Naive thymus-derived CD4-positive, alpha-beta T cell (primary cell): ENCODE measurements at regions not wholly inside any gene's neighbourhood (a gene's known extent, or its start where the extent isn't known, plus 50 kb on each side); places are given as distances from the start of the nearest gene placed in this dataset.

Source experiments
- ATAC-seq: fragments of 150-1000 bp; cut with Tn5 transposase; 2 replicates; pipeline ENCODE4 v1.10.0; 2021; ENCODE audit warnings: mild to moderate bottlenecking, moderate library complexity
- CTCF ChIA-PET: fragments of 350-600 bp; sonication (Branson Sonifier 250); formaldehyde crosslinking; loops from one replicate; lab custom pipeline; 2021; ENCODE audit warnings: antibody characterized with exemption; lab: Charles Lee
- POLR2A ChIA-PET: fragments of 350-600 bp; sonication (Branson Sonifier 250); formaldehyde crosslinking; loops from one replicate; lab custom pipeline; 2021; ENCODE audit warnings: antibody characterized with exemption, inconsistent platforms; lab: Charles Lee
- DNase-seq, 9 donors: peaks; one replicate each; pipeline versions ENCODE4 v3.0.0 to v3.0.0-alpha.2; 2020 to 2022; ENCODE audit warnings: mixed read lengths in 1 of 9
- H3K27ac ChIP-seq: one replicate; pipeline ENCODE4 v1.7.0; 2013; ENCODE audit warnings: mild to moderate bottlenecking, low read depth, low read length, moderate library complexity
- H3K27me3 ChIP-seq, 2 donors: one replicate each; pipeline ENCODE4 v1.7.0; 2013; ENCODE audit warnings: low read length in 2 of 2, mild to moderate bottlenecking in 2 of 2, moderate library complexity in 2 of 2; ENCODE audit not compliant: control insufficient read depth in 2 of 2, insufficient read depth in 2 of 2
- H3K36me3 ChIP-seq, 3 experiments: 1 replicate in 2 of 3; 2 replicates in 1 of 3; pipeline ENCODE4 v1.7.0; 2013; ENCODE audit warnings: low read length in 3 of 3, mild to moderate bottlenecking in 3 of 3, moderate library complexity in 1 of 3; ENCODE audit not compliant: insufficient read depth in 3 of 3, control insufficient read depth in 2 of 3
- H3K4me1 ChIP-seq, 2 donors: one replicate each; pipeline ENCODE4 v1.7.0; 2013; ENCODE audit warnings: low read length in 2 of 2, mild to moderate bottlenecking in 2 of 2, moderate library complexity in 1 of 2; ENCODE audit not compliant: control insufficient read depth in 2 of 2, insufficient read depth in 2 of 2
- H3K4me3 ChIP-seq: 2 replicates; pipeline ENCODE4 v1.7.0; 2013; ENCODE audit warnings: mild to moderate bottlenecking, low read length
- H3K9me3 ChIP-seq, 3 experiments: 1 replicate in 2 of 3; 2 replicates in 1 of 3; pipeline ENCODE4 v1.7.0; 2013; ENCODE audit warnings: low read length in 3 of 3; ENCODE audit not compliant: control insufficient read depth in 2 of 3
- H3K27ac Mint-ChIP-seq, 9 donors: one replicate each; pipeline ENCODE4 v1.8.0; 2020 to 2022; ENCODE audit warnings: mixed read lengths in 9 of 9, mild to moderate bottlenecking in 8 of 9, moderate library complexity in 5 of 9, inconsistent platforms in 2 of 9
- H3K27me3 Mint-ChIP-seq, 5 donors: one replicate each; pipeline ENCODE4 v1.8.0; 2021 to 2022; ENCODE audit warnings: mixed read lengths in 5 of 5, mild to moderate bottlenecking in 1 of 5
- H3K36me3 Mint-ChIP-seq, 5 donors: one replicate each; pipeline ENCODE4 v1.8.0; 2020 to 2022; ENCODE audit warnings: mixed read lengths in 5 of 5, mild to moderate bottlenecking in 3 of 5, inconsistent platforms in 1 of 5
- H3K4me1 Mint-ChIP-seq, 7 donors: one replicate each; pipeline ENCODE4 v1.8.0; 2020 to 2022; ENCODE audit warnings: mixed read lengths in 7 of 7, mild to moderate bottlenecking in 3 of 7, inconsistent platforms in 1 of 7
- H3K4me3 Mint-ChIP-seq, 10 donors: one replicate each; pipeline ENCODE4 v1.8.0; 2020 to 2022; ENCODE audit warnings: mild to moderate bottlenecking in 10 of 10, mixed read lengths in 10 of 10, moderate library complexity in 6 of 10, inconsistent platforms in 2 of 10
- H3K9me3 Mint-ChIP-seq, 11 donors: one replicate each; pipeline ENCODE4 v1.8.0; 2020 to 2022; ENCODE audit warnings: mixed read lengths in 11 of 11, mild to moderate bottlenecking in 4 of 11, inconsistent platforms in 1 of 11, moderate library complexity in 1 of 11
- intact Hi-C, 2 donors: fragments of 100-400 bp; cut with micrococcal nuclease; formaldehyde crosslinking; loops; one replicate each; pipeline ENCODE4 v1.15.1; 2023

- no peaks in the 10 kb centered on the region for H3K36me3 ChIP-seq
- H3K27ac Mint-ChIP-seq: no peak overlapping the region
These were observed 516.8 kb upstream of the MARCKS start for GRCh38 chr6:113340371-113340770.

GRCh38 chr6:113343940-113344339 lies 513.2 kb upstream of the MARCKS start:
- no peaks in the 10 kb centered on the region for H3K36me3 Mint-ChIP-seq
- Histone ChIP-seq H3K4me3 (no peak overlapping the region), H3K27ac (no peak overlapping the region), H3K9me3 (no peaks in the 10 kb centered on the region), H3K36me3 (no peaks in the 10 kb centered on the region), H3K4me1 (no peaks in the 10 kb centered on the region), H3K27me3 (no peaks in the 10 kb centered on the region)
- intact Hi-C loops: no loop called here
- ChIA-PET CTCF (no interaction called here), POLR2A (no interaction called here)
- DNase-seq (no peak), ATAC-seq (no peak)
- peaks cover 0 to 5% (median 0%) of the 10 kb centered on the region in 11 donors for H3K9me3 Mint-ChIP-seq
- H3K4me1 Mint-ChIP-seq: no peaks in the 10 kb centered on the region
- H3K27me3 Mint-ChIP-seq: peaks cover 0 to 4% (median 0%) of the 10 kb centered on the region in 5 donors
- no peak overlapping the region for H3K27ac Mint-ChIP-seq
- H3K4me3 Mint-ChIP-seq: no peak overlapping the region

More at GRCh38 chr6:113340371-113340770, 516.8 kb upstream of the MARCKS start:
- no peaks in the 10 kb centered on the region for H3K4me1 ChIP-seq
- ATAC-seq (no peak), DNase-seq (no peak)
- intact Hi-C loops: no loop called here
- no peak overlapping the region for H3K4me3 ChIP-seq
- Mint-ChIP-seq H3K9me3 (peaks cover 0 to 5% (median 0%) of the 10 kb centered on the region in 11 donors), H3K27me3 (no peaks in the 10 kb centered on the region), H3K36me3 (no peaks in the 10 kb centered on the region), H3K4me3 (no peak overlapping the region), H3K4me1 (no peaks in the 10 kb centered on the region)
- H3K9me3 ChIP-seq: no peaks in the 10 kb centered on the region
- H3K27ac ChIP-seq: no peak overlapping the region
- POLR2A ChIA-PET: no interaction called here
- CTCF ChIA-PET: no interaction called here
- H3K27me3 ChIP-seq: no peaks in the 10 kb centered on the region

DNA sequence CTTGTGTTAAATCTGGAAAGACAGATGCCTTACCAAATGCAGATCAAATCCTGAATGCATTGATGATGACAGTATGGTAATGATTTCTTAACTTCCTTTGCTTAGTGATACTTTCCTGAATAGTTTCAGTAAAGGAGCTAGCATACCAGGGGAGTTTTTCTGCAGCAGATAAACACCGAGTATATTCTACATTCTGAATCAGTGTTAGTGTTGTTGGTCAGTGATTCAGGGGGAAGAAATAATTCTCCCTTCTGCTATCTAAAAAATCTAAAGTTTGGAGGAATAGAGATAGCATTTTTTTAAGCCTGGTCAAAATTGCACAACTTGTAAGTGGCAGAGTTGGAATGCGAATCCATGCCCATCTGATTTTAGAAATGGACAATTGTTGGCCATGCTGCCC lies 512.2 kb upstream of the MARCKS start:
- Mint-ChIP-seq H3K36me3 (no peaks in the 10 kb centered on the region), H3K27ac (no peak overlapping the region), H3K27me3 (peaks cover 0 to 4% (median 0%) of the 10 kb centered on the region in 5 donors), H3K4me1 (no peaks in the 10 kb centered on the region), H3K4me3 (no peak overlapping the region), H3K9me3 (peaks cover 0 to 8% (median 0%) of the 10 kb centered on the region in 11 donors)
- no peaks in the 10 kb centered on the region for H3K36me3 ChIP-seq
- CTCF ChIA-PET: no interaction called here
- intact Hi-C loops: no loop called here
- H3K27me3 ChIP-seq: no peaks in the 10 kb centered on the region
- no peak overlapping the region for H3K4me3 ChIP-seq
- no peaks in the 10 kb centered on the region for H3K4me1 ChIP-seq
- POLR2A ChIA-PET: no interaction called here
- H3K9me3 ChIP-seq: no peaks in the 10 kb centered on the region
- DNase-seq (no peak), ATAC-seq (no peak)
- no peak overlapping the region for H3K27ac ChIP-seq

DNA sequence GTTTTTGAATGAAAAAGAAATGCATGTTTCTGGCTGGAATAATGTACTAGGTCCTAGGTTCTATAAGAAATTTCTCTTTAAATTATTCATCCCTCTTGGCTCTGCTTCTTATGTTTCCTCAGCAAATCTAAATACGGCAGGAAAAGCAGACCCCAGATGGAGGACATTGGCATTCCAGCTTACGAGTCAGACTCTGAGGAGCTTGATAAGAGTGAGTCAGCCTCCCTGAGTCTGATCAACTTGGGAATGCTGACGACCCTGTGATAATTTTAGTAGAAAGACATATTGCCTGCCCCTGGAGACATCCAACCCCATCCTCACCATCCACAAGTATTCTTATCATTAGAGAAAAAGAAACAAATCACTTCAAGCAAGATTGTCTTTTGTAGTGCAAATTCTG lies 509.7 kb upstream of the MARCKS start:
- H3K4me3 Mint-ChIP-seq: no peak overlapping the region

GRCh38 chr6:113350461-113350860 lies 506.7 kb upstream of the MARCKS start:
- ChIA-PET CTCF (no interaction called here), POLR2A (no interaction called here)

More for the DNA sequence above, 509.7 kb upstream of the MARCKS start:
- ATAC-seq (no peak), DNase-seq (no peak)
- Histone ChIP-seq H3K4me1 (no peaks in the 10 kb centered on the region), H3K36me3 (no peaks in the 10 kb centered on the region), H3K9me3 (no peaks in the 10 kb centered on the region), H3K27ac (no peak overlapping the region), H3K27me3 (no peaks in the 10 kb centered on the region), H3K4me3 (no peak overlapping the region)
- Mint-ChIP-seq H3K4me1 (no peaks in the 10 kb centered on the region), H3K27ac (no peak overlapping the region), H3K27me3 (peaks cover 0 to 4% (median 0%) of the 10 kb centered on the region in 5 donors), H3K9me3 (peaks cover 0 to 8% (median 1%) of the 10 kb centered on the region in 11 donors), H3K36me3 (no peaks in the 10 kb centered on the region)
- CTCF ChIA-PET: no interaction called here
- POLR2A ChIA-PET: no interaction called here
- intact Hi-C loops: no loop called here

DNA sequence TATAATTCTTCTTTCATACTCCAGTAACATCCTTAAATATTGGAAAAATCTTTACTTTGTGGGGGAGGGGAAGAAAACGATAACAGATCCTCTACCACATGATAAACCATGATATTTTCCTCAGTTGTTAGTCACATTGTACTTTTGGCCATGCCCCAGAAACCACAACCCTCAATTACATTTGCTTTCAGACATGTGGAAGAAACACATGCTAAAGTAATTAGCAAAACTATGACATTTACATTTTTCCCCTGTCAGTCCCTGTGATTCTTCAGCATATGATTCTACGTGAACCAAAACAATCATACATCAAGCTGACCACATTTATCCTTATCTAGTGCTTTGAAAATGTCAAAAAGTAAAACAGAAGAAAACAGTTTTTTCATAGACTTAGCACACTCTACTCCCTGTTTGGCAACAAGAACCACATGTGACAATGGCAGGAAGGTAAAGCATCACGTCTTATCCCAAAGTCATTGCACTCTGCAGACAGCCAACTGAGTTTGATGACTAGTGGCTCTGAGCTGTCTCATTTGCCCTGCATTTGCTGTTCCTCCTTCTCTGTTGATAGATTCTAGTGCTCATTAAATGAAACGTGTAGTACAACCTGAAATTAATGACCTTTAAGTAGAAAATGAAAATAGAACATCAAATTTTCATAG lies 505.8 kb upstream of the MARCKS start:
- no peak overlapping the region for H3K4me3 Mint-ChIP-seq
- peaks cover 0 to 8% (median 0%) of the 10 kb centered on the region in 11 donors for H3K9me3 Mint-ChIP-seq
- Histone ChIP-seq H3K4me1 (no peaks in the 10 kb centered on the region), H3K9me3 (no peaks in the 10 kb centered on the region), H3K27me3 (no peaks in the 10 kb centered on the region), H3K27ac (no peak overlapping the region), H3K4me3 (no peak overlapping the region), H3K36me3 (no peaks in the 10 kb centered on the region)
- H3K27me3 Mint-ChIP-seq: no peaks in the 10 kb centered on the region
- no peaks in the 10 kb centered on the region for H3K4me1 Mint-ChIP-seq
- no peak overlapping the region for H3K27ac Mint-ChIP-seq
- POLR2A ChIA-PET: no interaction called here
- intact Hi-C loops: no loop called here
- CTCF ChIA-PET: no interaction called here
- DNase-seq (no peak), ATAC-seq (no peak)
- H3K36me3 Mint-ChIP-seq: no peaks in the 10 kb centered on the region

More at GRCh38 chr6:113350461-113350860, 506.7 kb upstream of the MARCKS start:
- no peak overlapping the region for H3K27ac Mint-ChIP-seq
- no peaks in the 10 kb centered on the region for H3K9me3 ChIP-seq
- DNase-seq: no peak
- H3K36me3 ChIP-seq: no peaks in the 10 kb centered on the region
- no peaks in the 10 kb centered on the region for H3K4me1 ChIP-seq
- no peaks in the 10 kb centered on the region for H3K27me3 ChIP-seq
- peaks cover 0 to 4% (median 0%) of the 10 kb centered on the region in 5 donors for H3K27me3 Mint-ChIP-seq
- H3K27ac ChIP-seq: no peak overlapping the region
- peaks cover 0 to 8% (median 1%) of the 10 kb centered on the region in 11 donors for H3K9me3 Mint-ChIP-seq
- no peaks in the 10 kb centered on the region for H3K36me3 Mint-ChIP-seq
- no peak overlapping the region for H3K4me3 ChIP-seq
- ATAC-seq: no peak
- intact Hi-C loops: no loop called here
- no peaks in the 10 kb centered on the region for H3K4me1 Mint-ChIP-seq
- no peak overlapping the region for H3K4me3 Mint-ChIP-seq
